GM23338 (cell line): ENCODE measurements at regions not wholly inside any gene's neighbourhood (a gene's known extent, or its start where the extent isn't known, plus 50 kb on each side); places are given as distances from the start of the nearest gene placed in this dataset.

Experiments used
- ATAC-seq: fragments of 200-7000 bp; cut with Tn5 transposase; 3 replicates; pipeline ENCODE4 v1.9.1; 2020
- DNase-seq: peaks from one replicate; pipeline ENCODE4 v3.0.0-alpha.2; 2015; ENCODE audit warnings: low spot score
- H2AFZ ChIP-seq: fragments of 200-600 bp; sonication (generic); 2 replicates; pipeline ENCODE4 v1.8.0; 2016; ENCODE audit warnings: antibody characterized with exemption, mild to moderate bottlenecking, moderate library complexity
- H3F3A ChIP-seq: fragments of 200-600 bp; sonication (generic); replicated peaks from 2 replicates; pipeline ENCODE4 v1.8.0; 2017; ENCODE audit warnings: antibody characterized with exemption, mixed run types, low read depth
- H3K27ac ChIP-seq: fragments of 200-600 bp; sonication (generic); 2 replicates; pipeline ENCODE4 v1.6.1; 2016; ENCODE audit warnings: low read depth
- H3K27me3 ChIP-seq: fragments of 200-600 bp; sonication (generic); 2 replicates; pipeline ENCODE4 v1.8.0; 2016; ENCODE audit warnings: mild to moderate bottlenecking, mixed run types, moderate library complexity; ENCODE audit not compliant: insufficient read depth
- H3K36me3 ChIP-seq: fragments of 200-600 bp; sonication (generic); 2 replicates; pipeline ENCODE4 v1.8.0; 2016; ENCODE audit warnings: mild to moderate bottlenecking; ENCODE audit not compliant: insufficient read depth
- H3K4me1 ChIP-seq: fragments of 200-600 bp; sonication (generic); 2 replicates; pipeline ENCODE4 v1.8.0; 2016; ENCODE audit warnings: mild to moderate bottlenecking, moderate library complexity; ENCODE audit not compliant: insufficient read depth
- H3K4me2 ChIP-seq: fragments of 200-600 bp; sonication (generic); 2 replicates; pipeline ENCODE4 v1.7.1; 2017; ENCODE audit warnings: mixed run types
- H3K4me3 ChIP-seq: fragments of 200-600 bp; sonication (generic); 2 replicates; pipeline ENCODE4 v1.6.1; 2016; ENCODE audit warnings: mixed run types
- H3K79me2 ChIP-seq: fragments of 200-600 bp; sonication (generic); replicated peaks from 2 replicates; pipeline ENCODE4 v1.8.0; 2017; ENCODE audit warnings: mild to moderate bottlenecking; ENCODE audit not compliant: insufficient read depth
- H3K9me2 ChIP-seq: fragments of 200-600 bp; sonication (generic); 2 replicates; pipeline ENCODE4 v1.8.0; 2017; ENCODE audit not compliant: insufficient read depth
- H4K20me1 ChIP-seq: fragments of 200-600 bp; sonication (generic); replicated peaks from 2 replicates; pipeline ENCODE4 v1.8.0; 2017; ENCODE audit warnings: mild to moderate bottlenecking; ENCODE audit not compliant: insufficient read depth
- H3K27ac Mint-ChIP-seq: 2 replicates; pipeline ENCODE4 v1.8.0; 2020; ENCODE audit warnings: inconsistent platforms, mild to moderate bottlenecking, moderate library complexity, mixed read lengths
- H3K27me3 Mint-ChIP-seq: 3 replicates; pipeline ENCODE4 v1.8.0; 2022; ENCODE audit warnings: low read depth, mild to moderate bottlenecking, moderate library complexity, mixed read lengths, inconsistent platforms; ENCODE audit not compliant: insufficient read depth, poor library complexity
- H3K36me3 Mint-ChIP-seq: 3 replicates; pipeline ENCODE4 v1.8.0; 2021; ENCODE audit warnings: low read depth, mild to moderate bottlenecking, inconsistent platforms, moderate library complexity, mixed read lengths
- H3K4me1 Mint-ChIP-seq: 3 replicates; pipeline ENCODE4 v1.8.0; 2020; ENCODE audit warnings: mild to moderate bottlenecking, inconsistent platforms, mixed read lengths
- H3K4me3 Mint-ChIP-seq: 3 replicates; pipeline ENCODE4 v1.8.0; 2021; ENCODE audit warnings: moderate library complexity, mild to moderate bottlenecking, inconsistent platforms, mixed read lengths
- H3K9me3 Mint-ChIP-seq: 3 replicates; pipeline ENCODE4 v1.8.0; 2020; ENCODE audit warnings: moderate library complexity, mild to moderate bottlenecking, inconsistent platforms, mixed read lengths
- CREB1 ChIP-seq: fragments of 250-450 bp; sonication (Bioruptor Pico); IDR thresholded peaks from 2 replicates; pipeline ENCODE4 v1.5.0; 2020; ENCODE audit warnings: low read depth, mild to moderate bottlenecking, moderate library complexity
- ETS1 ChIP-seq: IDR thresholded peaks from 2 replicates; pipeline ENCODE4 v1.6.1; 2016; ENCODE audit warnings: antibody characterized with exemption
- EZH2phosphoT487 ChIP-seq: fragments of 200-600 bp; sonication (generic); IDR thresholded peaks from one replicate; pipeline ENCODE4 v1.8.1; 2018; ENCODE audit warnings: antibody characterized with exemption; ENCODE audit not compliant: unreplicated experiment
- JUNB ChIP-seq: IDR thresholded peaks from one replicate; pipeline ENCODE4 v1.6.1; 2016; ENCODE audit warnings: antibody characterized with exemption; ENCODE audit not compliant: unreplicated experiment
- NANOG ChIP-seq: IDR thresholded peaks from 2 replicates; pipeline ENCODE4 v1.6.1; 2016; ENCODE audit warnings: antibody characterized with exemption, borderline replicate concordance
- POLR2AphosphoS5 ChIP-seq: IDR thresholded peaks from 2 replicates; pipeline ENCODE4 v1.6.1; 2016; ENCODE audit warnings: antibody characterized with exemption, low read depth
- REST ChIP-seq: IDR thresholded peaks from one replicate; pipeline ENCODE4 v1.6.1; 2018; ENCODE audit warnings: antibody characterized with exemption; ENCODE audit not compliant: unreplicated experiment
- ZNF114 ChIP-seq: fragments of 250-450 bp; sonication (Bioruptor Pico); IDR thresholded peaks from 2 replicates; pipeline ENCODE4 v1.5.0; 2020; ENCODE audit warnings: mild to moderate bottlenecking, moderate library complexity
- ZNF462 ChIP-seq: fragments of 250-450 bp; sonication (Bioruptor Pico); IDR thresholded peaks from 2 replicates; pipeline ENCODE4 v1.5.0; 2020; ENCODE audit warnings: mild to moderate bottlenecking, moderate library complexity

GRCh38 chr2:35827086-35827485, 528.5 kb upstream of the CRIM1 start (continued):
- TF ChIP-seq REST (no peak), ZNF114 (CRISPR knock-in tag) (no peak), ETS1 (no peak), CREB1 (no peak), EZH2phosphoT487 (no peak), NANOG (no peak), JUNB (no peak), POLR2AphosphoS5 (no peak)

GRCh38 chr2:35822716-35823115, 532.9 kb upstream of the CRIM1 start:
- Mint-ChIP-seq H3K27me3 (peaks cover 3% of the 10 kb centered on the region), H3K27ac (peak overlapping the region; percentile 6; the same call in 1 of the 2 replicates), H3K4me1 (peaks cover 60% of the 10 kb centered on the region), H3K36me3 (no peaks in the 10 kb centered on the region), H3K9me3 (no peaks in the 10 kb centered on the region), H3K4me3 (peak overlapping the region; percentile 6; the same call in 1 of the 3 replicates)
- Histone ChIP-seq H3K36me3 (no peaks in the 10 kb centered on the region), H2AFZ (no peak overlapping the region), H3K9me2 (no peaks in the 10 kb centered on the region; the same call in 1 of the 2 replicates), H3K27me3 (no peaks in the 10 kb centered on the region), H3K27ac (0 out of 2 replicates have a peak overlapping the region, but pooled peaks have one; percentile 28), H3F3A (no peaks in the 10 kb centered on the region), H3K79me2 (no peaks in the 10 kb centered on the region), H3K4me2 (peak overlapping the region; percentile 39), H3K4me3 (no peak overlapping the region), H3K4me1 (peaks cover 50% of the 10 kb centered on the region), H4K20me1 (no peaks in the 10 kb centered on the region)
- TF ChIP-seq ZNF462 (CRISPR knock-in tag): peak; percentile 89
- TF ChIP-seq CREB1: no peak
- no peak; the same call in 1 of the 2 replicates for TF ChIP-seq NANOG
- peak; percentile 75 for DNase-seq
- ATAC-seq: peak; percentile 90
